Progenitor cell of endocrine pancreas (in vitro differentiated cells): ENCODE measurements at regions not wholly inside any gene's neighbourhood (a gene's known extent, or its start where the extent isn't known, plus 50 kb on each side); places are given as distances from the start of the nearest gene placed in this dataset.

Source experiments
- DNase-seq: peaks from one replicate; pipeline ENCODE4 v3.0.0; 2021; ENCODE audit warnings: low spot score; ENCODE audit not compliant: unreplicated experiment
- H3K27ac Mint-ChIP-seq: 2 replicates; pipeline ENCODE4 v1.8.0; 2021; ENCODE audit warnings: mild to moderate bottlenecking, moderate library complexity, mixed read lengths
- H3K27me3 Mint-ChIP-seq: 2 replicates; pipeline ENCODE4 v1.8.0; 2021; ENCODE audit warnings: mixed read lengths
- H3K36me3 Mint-ChIP-seq: 2 replicates; pipeline ENCODE4 v1.8.0; 2022; ENCODE audit warnings: mixed read lengths; ENCODE audit not compliant: insufficient read depth
- H3K4me1 Mint-ChIP-seq: 2 replicates; pipeline ENCODE4 v1.8.0; 2021; ENCODE audit warnings: low read depth, mixed read lengths
- H3K4me3 Mint-ChIP-seq: 2 replicates; pipeline ENCODE4 v1.8.0; 2021; ENCODE audit warnings: low read depth, mild to moderate bottlenecking, moderate library complexity, mixed read lengths
- H3K9me3 Mint-ChIP-seq: 2 replicates; pipeline ENCODE4 v1.8.0; 2021; ENCODE audit warnings: low read depth, mixed read lengths
- CTCF ChIP-seq: fragments of 200-600 bp; sonication (generic); IDR thresholded peaks from one replicate; pipeline ENCODE4 v1.5.0; 2021; ENCODE audit warnings: antibody characterized with exemption, mild to moderate bottlenecking; ENCODE audit not compliant: unreplicated experiment

DNA sequence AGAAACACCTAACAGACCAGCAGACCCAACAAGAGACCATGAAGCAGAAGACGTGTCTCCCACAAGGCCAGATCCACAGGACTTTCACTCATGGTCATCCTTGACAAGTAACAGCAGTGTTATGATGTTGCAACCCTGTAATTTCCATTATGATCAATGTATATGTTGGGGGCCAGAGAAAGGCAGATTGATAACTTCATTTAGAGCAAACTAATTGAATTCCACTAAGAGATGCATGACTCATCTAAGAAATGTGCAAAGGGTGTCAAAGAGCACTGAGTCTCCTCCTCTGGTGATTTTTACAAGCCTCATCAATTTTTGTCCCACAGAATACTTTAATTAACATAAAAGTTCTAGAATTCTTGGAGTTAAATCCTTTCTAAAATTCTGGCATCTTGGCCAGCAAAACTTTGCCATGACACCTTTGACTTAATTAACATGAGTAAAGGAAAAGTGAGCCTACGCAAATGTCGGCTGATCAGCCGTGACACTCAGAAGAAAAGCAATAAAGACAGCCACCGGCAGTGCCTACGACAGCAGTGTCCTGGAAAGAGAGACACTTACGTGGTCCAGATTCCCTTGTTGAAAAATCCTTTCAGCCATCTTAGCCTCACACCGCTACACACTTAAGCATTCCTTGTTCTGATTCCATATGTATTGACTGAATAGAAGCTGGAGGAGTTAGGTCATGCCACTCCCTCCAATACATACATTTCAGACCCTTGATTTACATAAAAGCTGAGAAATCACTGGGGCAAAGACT, 370.2 kb upstream of the CCDC196 start:
- no peak for TF ChIP-seq CTCF
- Mint-ChIP-seq H3K27ac (no peak overlapping the region), H3K4me3 (no peak overlapping the region), H3K27me3 (no peaks in the 10 kb centered on the region), H3K9me3 (peaks cover 3% of the 10 kb centered on the region), H3K36me3 (no peaks in the 10 kb centered on the region), H3K4me1 (peaks cover 6% of the 10 kb centered on the region)
- no peak for DNase-seq

GRCh38 chr14:66116732-66117131, 369.4 kb upstream of the CCDC196 start:
- DNase-seq, result no peak
- H3K9me3 Mint-ChIP-seq, result no peaks in the 10 kb centered on the region
- no peak for TF ChIP-seq CTCF
- H3K36me3 Mint-ChIP-seq, result no peaks in the 10 kb centered on the region
- H3K27me3 Mint-ChIP-seq, result no peaks in the 10 kb centered on the region
- H3K27ac Mint-ChIP-seq, result no peak overlapping the region
- H3K4me1 Mint-ChIP-seq, result peaks cover 6% of the 10 kb centered on the region
- no peak overlapping the region for H3K4me3 Mint-ChIP-seq

- Mint-ChIP-seq H3K9me3 (no peaks in the 10 kb centered on the region), H3K27ac (peak overlapping the region; percentile 34), H3K36me3 (no peaks in the 10 kb centered on the region), H3K27me3 (no peaks in the 10 kb centered on the region), H3K4me1 (peaks cover 6% of the 10 kb centered on the region), H3K4me3 (no peak overlapping the region)
- no peak for DNase-seq
- TF ChIP-seq CTCF, result no peak
Measured at GRCh38 chr14:66117600-66117999, 368.6 kb upstream of the CCDC196 start.

DNA sequence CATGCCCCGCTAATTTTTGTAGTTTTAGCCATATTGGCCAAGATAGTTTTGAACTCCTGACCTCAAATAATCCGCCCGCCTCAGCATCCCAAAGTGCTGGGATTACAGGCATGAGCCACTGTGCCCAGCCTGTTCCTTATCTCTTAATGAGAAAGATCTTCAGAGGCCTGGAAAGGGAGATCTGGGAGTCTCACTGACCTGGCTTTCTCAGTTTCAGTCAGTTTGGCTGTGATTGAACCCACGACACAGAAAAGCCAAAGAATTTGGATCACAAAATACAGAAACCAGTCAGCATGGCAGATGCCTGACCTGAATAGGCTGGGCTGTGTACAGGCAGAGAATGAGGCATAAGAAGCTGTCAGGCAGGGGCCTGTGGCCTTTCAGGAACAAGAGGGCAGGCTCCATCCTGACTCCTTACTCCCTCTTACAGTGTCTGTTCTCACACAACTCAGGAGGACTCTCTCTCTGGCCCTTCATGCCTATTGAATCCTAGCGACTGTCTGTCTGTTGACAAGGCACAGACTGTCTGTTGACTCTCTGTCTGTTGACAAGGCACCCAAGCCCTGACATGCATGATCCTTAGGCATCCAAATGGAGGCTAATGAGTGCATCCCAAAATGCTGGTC, 366.5 kb upstream of the CCDC196 start:
- DNase-seq, result no peak
- Mint-ChIP-seq H3K27ac (no peak overlapping the region), H3K4me3 (no peak overlapping the region), H3K36me3 (no peaks in the 10 kb centered on the region), H3K9me3 (no peaks in the 10 kb centered on the region), H3K27me3 (peaks cover 2% of the 10 kb centered on the region), H3K4me1 (peaks cover 6% of the 10 kb centered on the region)
- TF ChIP-seq CTCF, result no peak

DNA sequence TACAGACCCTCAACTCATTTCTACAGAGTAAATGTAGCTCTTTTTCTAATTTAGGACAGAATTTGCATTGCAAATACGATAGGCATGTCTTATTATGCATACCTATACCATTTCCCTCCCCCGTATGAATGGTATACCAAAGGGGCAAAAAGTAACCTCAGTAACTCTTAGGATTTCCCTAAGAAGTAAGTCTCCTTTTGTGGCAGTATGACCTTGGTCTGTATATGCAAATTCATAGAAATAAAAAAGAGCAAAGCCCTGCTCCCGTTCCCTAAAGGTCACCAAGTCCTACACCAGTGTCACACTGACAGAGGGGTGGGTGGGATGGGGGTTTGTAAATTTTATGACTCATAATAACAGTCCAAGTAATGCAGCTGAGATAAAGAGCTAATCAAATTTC, 365.8 kb upstream of the CCDC196 start:
- peaks cover 6% of the 10 kb centered on the region for H3K4me1 Mint-ChIP-seq
- H3K27ac Mint-ChIP-seq, result no peak overlapping the region

More for the DNA sequence above, 365.8 kb upstream of the CCDC196 start:
- H3K4me3 Mint-ChIP-seq, result no peak overlapping the region
- H3K27me3 Mint-ChIP-seq, result peaks cover 2% of the 10 kb centered on the region
- no peaks in the 10 kb centered on the region for H3K9me3 Mint-ChIP-seq
- TF ChIP-seq CTCF, result no peak
- DNase-seq, result no peak
- no peaks in the 10 kb centered on the region for H3K36me3 Mint-ChIP-seq
